IMR-90 (cell line): ENCODE measurements at regions not wholly inside any gene's neighbourhood (a gene's known extent, or its start where the extent isn't known, plus 50 kb on each side); places are given as distances from the start of the nearest gene placed in this dataset.
A peak's percentile ranks its signal among the peaks of the same experiment; 100 is the strongest.

ENCODE experiments used
- ATAC-seq: fragments of 200-7000 bp; cut with Tn5 transposase; 2 replicates; pipeline ENCODE4 v1.9.1; 2020; ENCODE audit warnings: low read depth, mild to moderate bottlenecking, moderate library complexity
- BruUV-seq: library from RNA; stranded (reverse); fragments of 400-500 nt; replicated peaks from 2 replicates; lab custom pipeline; 2021; lab: Mats Ljungman, UMichigan
- CTCF ChIA-PET: fragments of 300-600 bp; formaldehyde crosslinking; extraction: SDS; loops from one replicate; lab custom pipeline; 2021; ENCODE audit warnings: antibody characterized with exemption; lab: Yijun Ruan, JAX
- POLR2A ChIA-PET: fragments of 300-600 bp; sonication (Branson Sonifier 250); formaldehyde crosslinking; loops from one replicate; lab custom pipeline; 2022; ENCODE audit warnings: antibody characterized with exemption; ENCODE audit not compliant: unreplicated experiment; lab: Charles Lee
- DNase-seq: peaks from one replicate; pipeline ENCODE4 v3.0.0; 2013
- H2AFZ ChIP-seq: replicated peaks from 2 replicates; pipeline ENCODE3; 2013; ENCODE audit warnings: low read length, mild to moderate bottlenecking; ENCODE audit not compliant: poor library complexity
- H2AK5ac ChIP-seq: 2 replicates; pipeline ENCODE4 v1.6.1; 2013; ENCODE audit warnings: low read depth, low read length, inconsistent platforms
- H2AK9ac ChIP-seq: replicated peaks from 2 replicates; pipeline ENCODE3; 2013; ENCODE audit warnings: mild to moderate bottlenecking, low read depth, low read length, moderate library complexity; ENCODE audit not compliant: poor library complexity
- H2BK120ac ChIP-seq: 2 replicates; pipeline ENCODE4 v1.6.1; 2013; ENCODE audit warnings: low read depth, low read length, inconsistent platforms
- H2BK15ac ChIP-seq: 3 replicates; pipeline ENCODE4 v1.6.1; 2013; ENCODE audit warnings: low read depth, low read length, inconsistent platforms
- H2BK20ac ChIP-seq: 2 replicates; pipeline ENCODE4 v1.6.1; 2013; ENCODE audit warnings: low read depth, mild to moderate bottlenecking, inconsistent platforms, low read length, moderate library complexity
- H2BK5ac ChIP-seq: 2 replicates; pipeline ENCODE4 v1.6.1; 2013; ENCODE audit warnings: mild to moderate bottlenecking, low read depth, low read length, inconsistent platforms; ENCODE audit not compliant: poor library complexity, severe bottlenecking
- H3K14ac ChIP-seq: replicated peaks from 2 replicates; pipeline ENCODE4 v1.6.1; 2013; ENCODE audit warnings: low read depth, low read length, inconsistent platforms
- H3K18ac ChIP-seq: 2 replicates; pipeline ENCODE4 v1.6.1; 2013; ENCODE audit warnings: low read depth, low read length, control low read depth
- H3K23ac ChIP-seq: 2 replicates; pipeline ENCODE4 v1.6.1; 2013; ENCODE audit warnings: low read depth, low read length, inconsistent platforms
- H3K27ac ChIP-seq: 2 replicates; pipeline ENCODE4 v1.5.1; 2013; ENCODE audit warnings: mild to moderate bottlenecking, control low read depth, low read length; ENCODE audit not compliant: insufficient read depth
- H3K27me3 ChIP-seq: 2 replicates; pipeline ENCODE4 v1.6.1; 2013; ENCODE audit warnings: low read length; ENCODE audit not compliant: control insufficient read depth, insufficient read depth
- H3K36me3 ChIP-seq: 2 replicates; pipeline ENCODE4 v1.6.1; 2013; ENCODE audit warnings: low read length, mixed read lengths; ENCODE audit not compliant: control insufficient read depth, insufficient read depth
- H3K4ac ChIP-seq: 2 replicates; pipeline ENCODE4 v1.6.1; 2013; ENCODE audit warnings: low read depth, low read length, inconsistent platforms
- H3K4me1 ChIP-seq: 2 replicates; pipeline ENCODE4 v1.6.1; 2013; ENCODE audit warnings: low read length, mixed read lengths; ENCODE audit not compliant: control insufficient read depth, insufficient read depth
- H3K4me2 ChIP-seq: 2 replicates; pipeline ENCODE4 v1.6.1; 2013; ENCODE audit warnings: low read depth, mild to moderate bottlenecking, control low read depth, low read length, moderate library complexity
- H3K4me3 ChIP-seq: 2 replicates; pipeline ENCODE4 v1.5.1; 2013; ENCODE audit warnings: low read depth, mild to moderate bottlenecking, control low read depth, low read length, moderate library complexity; ENCODE audit not compliant: insufficient read depth
- H3K56ac ChIP-seq: 2 replicates; pipeline ENCODE4 v1.6.1; 2013; ENCODE audit warnings: low read length, inconsistent platforms; ENCODE audit not compliant: insufficient read depth; ENCODE audit errors: extremely low read depth
- H3K79me1 ChIP-seq, 2 experiments: 2 replicates each; pipeline ENCODE4 v1.6.1; 2013; ENCODE audit warnings: low read length in 2 of 2, inconsistent platforms in 1 of 2, low read depth in 1 of 2
- H3K9ac ChIP-seq: 2 replicates; pipeline ENCODE4 v1.6.1; 2013; ENCODE audit warnings: low read depth, low read length, control low read depth
- H3K9me1 ChIP-seq: 2 replicates; pipeline ENCODE4 v1.6.1; 2013; ENCODE audit warnings: low read length, inconsistent platforms; ENCODE audit not compliant: insufficient read depth
- H3K9me3 ChIP-seq: 2 replicates; pipeline ENCODE4 v1.6.1; 2013; ENCODE audit warnings: low read length; ENCODE audit not compliant: control insufficient read depth, insufficient read depth
- H4K20me1 ChIP-seq: 2 replicates; pipeline ENCODE4 v1.6.1; 2013; ENCODE audit warnings: low read length, inconsistent platforms; ENCODE audit not compliant: insufficient read depth
- H4K5ac ChIP-seq: 2 replicates; pipeline ENCODE4 v1.6.1; 2013; ENCODE audit warnings: mild to moderate bottlenecking, low read depth, low read length, control low read depth
- H4K8ac ChIP-seq, 2 experiments: 2 replicates each; pipeline ENCODE4 v1.6.1; 2013; ENCODE audit warnings: low read depth in 2 of 2, low read length in 2 of 2, control low read depth in 1 of 2, inconsistent platforms in 1 of 2
- H4K91ac ChIP-seq: 2 replicates; pipeline ENCODE4 v1.6.1; 2013; ENCODE audit warnings: low read depth, low read length, inconsistent platforms; ENCODE audit not compliant: insufficient read depth
- BHLHE40 ChIP-seq: fragments of 150-350 bp; IDR thresholded peaks from 2 replicates; pipeline ENCODE4 v1.6.1; 2016; ENCODE audit warnings: mild to moderate bottlenecking, low read depth, low read length
- CEBPB ChIP-seq: IDR thresholded peaks from 2 replicates; pipeline ENCODE4 v1.6.1; 2012; ENCODE audit warnings: low read depth, low read length, improper control_type of control experiment
- CHD1 ChIP-seq: IDR thresholded peaks from 2 replicates; pipeline ENCODE4 v1.6.1; 2012; ENCODE audit warnings: low read depth, low read length, improper control_type of control experiment
- FOS ChIP-seq: fragments of 150-350 bp; IDR thresholded peaks from 2 replicates; pipeline ENCODE4 v1.6.1; 2016; ENCODE audit warnings: low read depth, low read length
- MAFK ChIP-seq: IDR thresholded peaks from 2 replicates; pipeline ENCODE4 v1.6.1; 2012; ENCODE audit warnings: low read depth, low read length, improper control_type of control experiment
- MAZ ChIP-seq: IDR thresholded peaks from 2 replicates; pipeline ENCODE4 v1.6.1; 2012; ENCODE audit warnings: low read depth, mild to moderate bottlenecking, low read length, improper control_type of control experiment, moderate library complexity, borderline replicate concordance
- MXI1 ChIP-seq: IDR thresholded peaks from 2 replicates; pipeline ENCODE4 v1.6.1; 2012; ENCODE audit warnings: low read depth, mild to moderate bottlenecking, low read length, moderate library complexity, borderline replicate concordance
- NFE2L2 ChIP-seq: fragments of 150-350 bp; IDR thresholded peaks from 2 replicates; pipeline ENCODE4 v1.6.1; 2016; ENCODE audit warnings: low read depth, mild to moderate bottlenecking, low read length
- POLR2A ChIP-seq: IDR thresholded peaks from 2 replicates; pipeline ENCODE4 v1.6.1; 2012; ENCODE audit warnings: mild to moderate bottlenecking, low read depth, low read length
- RAD21 ChIP-seq: IDR thresholded peaks from 2 replicates; pipeline ENCODE4 v1.6.1; 2012; ENCODE audit warnings: low read length, improper control_type of control experiment
- RCOR1 ChIP-seq: IDR thresholded peaks from 2 replicates; pipeline ENCODE4 v1.6.1; 2012; ENCODE audit warnings: mild to moderate bottlenecking, low read length, improper control_type of control experiment; ENCODE audit not compliant: insufficient replicate concordance
- RFX5 ChIP-seq: IDR thresholded peaks from 2 replicates; pipeline ENCODE4 v1.8.0; 2012; ENCODE audit warnings: low read depth, mild to moderate bottlenecking, low read length, moderate library complexity
- SMC3 ChIP-seq: fragments of 150-350 bp; IDR thresholded peaks from 2 replicates; pipeline ENCODE4 v1.6.1; 2016; ENCODE audit warnings: low read depth, mild to moderate bottlenecking, antibody characterized with exemption, low read length, moderate library complexity
- WGBS, 2 experiments: methylation state at CpG; one replicate each; pipeline versions ENCODE4 v1.1.5 to v1.1.7; 2013; ENCODE audit warnings: missing lambda C conversion rate in 2 of 2; ENCODE audit not compliant: insufficient read length in 1 of 2; ENCODE audit errors: extremely low coverage in 2 of 2; 5-methylcytosine and 5-hydroxymethylcytosine counted together
- dilution Hi-C: fragments of 300-500 bp; cut with HindIII; formaldehyde crosslinking; loops from one replicate; pipeline ENCODE4 v1.14.3; 2018; ENCODE audit warnings: low sequenced_read_pairs; ENCODE audit not compliant: unreplicated experiment
- in situ Hi-C: fragments of 300-500 bp; cut with MboI; formaldehyde crosslinking; loops from 3 replicates; pipeline ENCODE4 v1.14.3; 2019; ENCODE audit warnings: low sequenced_read_pairs, inconsistent platforms, mixed read lengths
- intact Hi-C: fragments of 100-400 bp; cut with micrococcal nuclease; formaldehyde crosslinking; loops from 2 replicates; pipeline ENCODE4 v1.10.0; 2022
- TF ChIP-seq, protein P1 (sequence below): fragments of 150-350 bp; IDR thresholded peaks from 2 replicates; pipeline ENCODE4 v1.6.1; 2017; ENCODE audit warnings: mild to moderate bottlenecking, antibody characterized with exemption, low read length, low read depth
- TF ChIP-seq, protein P2 (sequence below): fragments of 150-350 bp; IDR thresholded peaks from 2 replicates; pipeline ENCODE4 v1.6.1; 2016; ENCODE audit warnings: low read depth, mild to moderate bottlenecking, low read length, moderate library complexity, borderline replicate concordance
- TF ChIP-seq, protein P3 (sequence below): conservative IDR thresholded peaks from 2 replicates; pipeline ENCODE4 v1.5.1; 2012; ENCODE audit warnings: mild to moderate bottlenecking, low read depth, low read length, improper control_type of control experiment

DNA sequence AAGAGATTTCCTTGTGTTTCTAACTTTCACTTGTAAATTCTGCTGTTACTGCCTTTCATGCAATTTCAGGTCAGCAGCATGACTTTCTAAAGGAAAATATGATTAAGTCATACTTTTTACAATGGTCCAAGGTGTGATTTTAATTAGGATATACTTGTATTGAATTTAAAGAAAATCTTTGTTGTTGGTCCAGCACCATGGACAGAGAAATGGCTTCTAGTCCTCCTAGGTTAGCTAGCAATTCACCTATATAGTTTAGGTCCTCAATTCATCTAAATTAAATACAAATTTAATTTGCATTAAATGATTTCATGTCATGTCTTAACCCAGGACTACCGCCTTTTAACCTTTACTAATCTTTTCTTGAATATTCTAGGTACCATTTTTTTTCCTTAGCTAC, 304.9 kb upstream of the RPS6KA3 start:
- Histone ChIP-seq H3K9me3 (no peaks in the 10 kb centered on the region; the same call in 1 of the 2 replicates), H2BK5ac (no peak overlapping the region), H3K4me3 (no peak overlapping the region), H2BK20ac (no peak overlapping the region), H3K9ac (no peak overlapping the region), H3K4ac (no peak overlapping the region), H4K5ac (no peak overlapping the region), H3K4me1 (no peaks in the 10 kb centered on the region), H2AK5ac (no peak overlapping the region), H3K27ac (no peak overlapping the region), H3K18ac (no peak overlapping the region), H2AFZ (no peak overlapping the region), H4K20me1 (no peaks in the 10 kb centered on the region), H3K14ac (no peak overlapping the region), H3K9me1 (no peaks in the 10 kb centered on the region), H2BK15ac (no peak overlapping the region), H3K36me3 (no peaks in the 10 kb centered on the region), H2BK120ac (no peak overlapping the region), H3K79me1 (no peaks in the 10 kb centered on the region), H2AK9ac (no peak overlapping the region), H4K8ac (no peak overlapping the region), H4K91ac (no peak overlapping the region), H3K27me3 (no peaks in the 10 kb centered on the region), H3K56ac (no peak overlapping the region), H3K4me2 (no peak overlapping the region), H3K23ac (no peak overlapping the region)
- DNase-seq (peak; percentile 2), ATAC-seq (no peak)
- in situ Hi-C loops = no loop called here
- no peak for TF ChIP-seq NFE2L2
- TF ChIP-seq BHLHE40 = no peak
- no peak for TF ChIP-seq RFX5
- no peak for TF ChIP-seq MAFK
- TF ChIP-seq RCOR1 = no peak
- no peak for TF ChIP-seq FOS
- no peak for TF ChIP-seq CHD1
- TF ChIP-seq POLR2A = no peak
- no peak for TF ChIP-seq MAZ
- TF ChIP-seq MXI1 = no peak
- TF ChIP-seq, protein P1, sequence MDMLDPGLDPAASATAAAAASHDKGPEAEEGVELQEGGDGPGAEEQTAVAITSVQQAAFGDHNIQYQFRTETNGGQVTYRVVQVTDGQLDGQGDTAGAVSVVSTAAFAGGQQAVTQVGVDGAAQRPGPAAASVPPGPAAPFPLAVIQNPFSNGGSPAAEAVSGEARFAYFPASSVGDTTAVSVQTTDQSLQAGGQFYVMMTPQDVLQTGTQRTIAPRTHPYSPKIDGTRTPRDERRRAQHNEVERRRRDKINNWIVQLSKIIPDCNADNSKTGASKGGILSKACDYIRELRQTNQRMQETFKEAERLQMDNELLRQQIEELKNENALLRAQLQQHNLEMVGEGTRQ = no peak
- TF ChIP-seq, protein P2, sequence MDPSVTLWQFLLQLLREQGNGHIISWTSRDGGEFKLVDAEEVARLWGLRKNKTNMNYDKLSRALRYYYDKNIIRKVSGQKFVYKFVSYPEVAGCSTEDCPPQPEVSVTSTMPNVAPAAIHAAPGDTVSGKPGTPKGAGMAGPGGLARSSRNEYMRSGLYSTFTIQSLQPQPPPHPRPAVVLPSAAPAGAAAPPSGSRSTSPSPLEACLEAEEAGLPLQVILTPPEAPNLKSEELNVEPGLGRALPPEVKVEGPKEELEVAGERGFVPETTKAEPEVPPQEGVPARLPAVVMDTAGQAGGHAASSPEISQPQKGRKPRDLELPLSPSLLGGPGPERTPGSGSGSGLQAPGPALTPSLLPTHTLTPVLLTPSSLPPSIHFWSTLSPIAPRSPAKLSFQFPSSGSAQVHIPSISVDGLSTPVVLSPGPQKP = no peak
- no peak for TF ChIP-seq RAD21
- TF ChIP-seq CEBPB = no peak
- TF ChIP-seq, protein P3, sequence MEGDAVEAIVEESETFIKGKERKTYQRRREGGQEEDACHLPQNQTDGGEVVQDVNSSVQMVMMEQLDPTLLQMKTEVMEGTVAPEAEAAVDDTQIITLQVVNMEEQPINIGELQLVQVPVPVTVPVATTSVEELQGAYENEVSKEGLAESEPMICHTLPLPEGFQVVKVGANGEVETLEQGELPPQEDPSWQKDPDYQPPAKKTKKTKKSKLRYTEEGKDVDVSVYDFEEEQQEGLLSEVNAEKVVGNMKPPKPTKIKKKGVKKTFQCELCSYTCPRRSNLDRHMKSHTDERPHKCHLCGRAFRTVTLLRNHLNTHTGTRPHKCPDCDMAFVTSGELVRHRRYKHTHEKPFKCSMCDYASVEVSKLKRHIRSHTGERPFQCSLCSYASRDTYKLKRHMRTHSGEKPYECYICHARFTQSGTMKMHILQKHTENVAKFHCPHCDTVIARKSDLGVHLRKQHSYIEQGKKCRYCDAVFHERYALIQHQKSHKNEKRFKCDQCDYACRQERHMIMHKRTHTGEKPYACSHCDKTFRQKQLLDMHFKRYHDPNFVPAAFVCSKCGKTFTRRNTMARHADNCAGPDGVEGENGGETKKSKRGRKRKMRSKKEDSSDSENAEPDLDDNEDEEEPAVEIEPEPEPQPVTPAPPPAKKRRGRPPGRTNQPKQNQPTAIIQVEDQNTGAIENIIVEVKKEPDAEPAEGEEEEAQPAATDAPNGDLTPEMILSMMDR = no peak
- no peak for TF ChIP-seq SMC3
- dilution Hi-C loops = no loop called here
- intact Hi-C loops = no loop called here
- ChIA-PET POLR2A (no interaction called here), CTCF (no interaction called here)
- no CpG with 5 or more reads among the region's 1 CpG for WGBS, 2 experiments
- no TSS peak for BruUV-seq
